Neural progenitor cell (in vitro differentiated cells): ENCODE measurements at regions not wholly inside any gene's neighbourhood (a gene's known extent, or its start where the extent isn't known, plus 50 kb on each side); places are given as distances from the start of the nearest gene placed in this dataset.

ENCODE experiments used
- EZH2 ChIP-seq: fragments of 200-600 bp; sonication (generic); IDR thresholded peaks from 2 replicates; pipeline ENCODE4 v1.6.1; 2017; ENCODE audit warnings: antibody characterized with exemption, mild to moderate bottlenecking, moderate library complexity
- EZH2phosphoT487 ChIP-seq: fragments of 200-600 bp; sonication (generic); IDR thresholded peaks from 2 replicates; pipeline ENCODE4 v1.6.1; 2017; ENCODE audit warnings: antibody characterized with exemption
- TF ChIP-seq, protein P1 (sequence below): fragments of 200-600 bp; sonication (generic); IDR thresholded peaks from 2 replicates; pipeline ENCODE4 v1.5.1; 2017; ENCODE audit warnings: antibody characterized with exemption, mild to moderate bottlenecking

DNA sequence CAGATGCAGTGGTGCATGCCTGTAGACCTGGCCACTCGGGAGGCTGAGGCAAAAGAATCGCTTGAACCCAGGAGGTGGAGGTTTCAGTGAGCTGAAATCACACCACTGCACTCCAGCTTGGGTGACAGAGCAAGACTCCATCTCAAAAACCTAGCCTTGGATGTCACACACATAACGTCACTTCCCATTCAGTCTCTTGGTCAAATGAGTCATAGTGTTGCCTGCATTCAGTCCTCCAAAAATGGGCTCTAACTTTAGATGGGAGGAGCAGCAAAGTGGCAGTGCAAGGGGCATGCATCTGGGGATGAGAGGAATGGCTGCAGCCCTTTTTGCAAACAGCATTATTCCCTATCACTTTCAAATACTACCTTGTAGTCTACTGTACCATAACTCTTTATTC is 62.9 kb upstream of the AGBL1 start:
- TF ChIP-seq, protein P1, sequence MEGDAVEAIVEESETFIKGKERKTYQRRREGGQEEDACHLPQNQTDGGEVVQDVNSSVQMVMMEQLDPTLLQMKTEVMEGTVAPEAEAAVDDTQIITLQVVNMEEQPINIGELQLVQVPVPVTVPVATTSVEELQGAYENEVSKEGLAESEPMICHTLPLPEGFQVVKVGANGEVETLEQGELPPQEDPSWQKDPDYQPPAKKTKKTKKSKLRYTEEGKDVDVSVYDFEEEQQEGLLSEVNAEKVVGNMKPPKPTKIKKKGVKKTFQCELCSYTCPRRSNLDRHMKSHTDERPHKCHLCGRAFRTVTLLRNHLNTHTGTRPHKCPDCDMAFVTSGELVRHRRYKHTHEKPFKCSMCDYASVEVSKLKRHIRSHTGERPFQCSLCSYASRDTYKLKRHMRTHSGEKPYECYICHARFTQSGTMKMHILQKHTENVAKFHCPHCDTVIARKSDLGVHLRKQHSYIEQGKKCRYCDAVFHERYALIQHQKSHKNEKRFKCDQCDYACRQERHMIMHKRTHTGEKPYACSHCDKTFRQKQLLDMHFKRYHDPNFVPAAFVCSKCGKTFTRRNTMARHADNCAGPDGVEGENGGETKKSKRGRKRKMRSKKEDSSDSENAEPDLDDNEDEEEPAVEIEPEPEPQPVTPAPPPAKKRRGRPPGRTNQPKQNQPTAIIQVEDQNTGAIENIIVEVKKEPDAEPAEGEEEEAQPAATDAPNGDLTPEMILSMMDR, result no peak
- TF ChIP-seq EZH2phosphoT487 (no peak), EZH2 (no peak)
